IMR-90 (cell line): ENCODE measurements at regions not wholly inside any gene's neighbourhood (a gene's known extent, or its start where the extent isn't known, plus 50 kb on each side); places are given as distances from the start of the nearest gene placed in this dataset.

ENCODE experiments used
- ATAC-seq: fragments of 200-7000 bp; cut with Tn5 transposase; 2 replicates; pipeline ENCODE4 v1.9.1; 2020; ENCODE audit warnings: low read depth, mild to moderate bottlenecking, moderate library complexity
- BruUV-seq: library from RNA; stranded (reverse); fragments of 400-500 nt; replicated peaks from 2 replicates; lab custom pipeline; 2021; lab: Mats Ljungman, UMichigan
- CTCF ChIA-PET: fragments of 300-600 bp; formaldehyde crosslinking; extraction: SDS; loops from one replicate; lab custom pipeline; 2021; ENCODE audit warnings: antibody characterized with exemption; lab: Yijun Ruan, JAX
- POLR2A ChIA-PET: fragments of 300-600 bp; sonication (Branson Sonifier 250); formaldehyde crosslinking; loops from one replicate; lab custom pipeline; 2022; ENCODE audit warnings: antibody characterized with exemption; ENCODE audit not compliant: unreplicated experiment; lab: Charles Lee
- DNase-seq: peaks from one replicate; pipeline ENCODE4 v3.0.0; 2013
- H2AFZ ChIP-seq: replicated peaks from 2 replicates; pipeline ENCODE3; 2013; ENCODE audit warnings: low read length, mild to moderate bottlenecking; ENCODE audit not compliant: poor library complexity
- H2AK5ac ChIP-seq: 2 replicates; pipeline ENCODE4 v1.6.1; 2013; ENCODE audit warnings: low read depth, low read length, inconsistent platforms
- H2AK9ac ChIP-seq: replicated peaks from 2 replicates; pipeline ENCODE3; 2013; ENCODE audit warnings: mild to moderate bottlenecking, low read depth, low read length, moderate library complexity; ENCODE audit not compliant: poor library complexity
- H2BK120ac ChIP-seq: 2 replicates; pipeline ENCODE4 v1.6.1; 2013; ENCODE audit warnings: low read depth, low read length, inconsistent platforms
- H2BK15ac ChIP-seq: 3 replicates; pipeline ENCODE4 v1.6.1; 2013; ENCODE audit warnings: low read depth, low read length, inconsistent platforms
- H2BK20ac ChIP-seq: 2 replicates; pipeline ENCODE4 v1.6.1; 2013; ENCODE audit warnings: low read depth, mild to moderate bottlenecking, inconsistent platforms, low read length, moderate library complexity
- H2BK5ac ChIP-seq: 2 replicates; pipeline ENCODE4 v1.6.1; 2013; ENCODE audit warnings: mild to moderate bottlenecking, low read depth, low read length, inconsistent platforms; ENCODE audit not compliant: poor library complexity, severe bottlenecking
- H3K14ac ChIP-seq: replicated peaks from 2 replicates; pipeline ENCODE4 v1.6.1; 2013; ENCODE audit warnings: low read depth, low read length, inconsistent platforms
- H3K18ac ChIP-seq: 2 replicates; pipeline ENCODE4 v1.6.1; 2013; ENCODE audit warnings: low read depth, low read length, control low read depth
- H3K23ac ChIP-seq: 2 replicates; pipeline ENCODE4 v1.6.1; 2013; ENCODE audit warnings: low read depth, low read length, inconsistent platforms
- H3K27ac ChIP-seq: 2 replicates; pipeline ENCODE4 v1.5.1; 2013; ENCODE audit warnings: mild to moderate bottlenecking, control low read depth, low read length; ENCODE audit not compliant: insufficient read depth
- H3K27me3 ChIP-seq: 2 replicates; pipeline ENCODE4 v1.6.1; 2013; ENCODE audit warnings: low read length; ENCODE audit not compliant: control insufficient read depth, insufficient read depth
- H3K36me3 ChIP-seq: 2 replicates; pipeline ENCODE4 v1.6.1; 2013; ENCODE audit warnings: low read length, mixed read lengths; ENCODE audit not compliant: control insufficient read depth, insufficient read depth
- H3K4ac ChIP-seq: 2 replicates; pipeline ENCODE4 v1.6.1; 2013; ENCODE audit warnings: low read depth, low read length, inconsistent platforms
- H3K4me1 ChIP-seq: 2 replicates; pipeline ENCODE4 v1.6.1; 2013; ENCODE audit warnings: low read length, mixed read lengths; ENCODE audit not compliant: control insufficient read depth, insufficient read depth
- H3K4me2 ChIP-seq: 2 replicates; pipeline ENCODE4 v1.6.1; 2013; ENCODE audit warnings: low read depth, mild to moderate bottlenecking, control low read depth, low read length, moderate library complexity
- H3K4me3 ChIP-seq: 2 replicates; pipeline ENCODE4 v1.5.1; 2013; ENCODE audit warnings: low read depth, mild to moderate bottlenecking, control low read depth, low read length, moderate library complexity; ENCODE audit not compliant: insufficient read depth
- H3K56ac ChIP-seq: 2 replicates; pipeline ENCODE4 v1.6.1; 2013; ENCODE audit warnings: low read length, inconsistent platforms; ENCODE audit not compliant: insufficient read depth; ENCODE audit errors: extremely low read depth
- H3K79me1 ChIP-seq, 2 experiments: 2 replicates each; pipeline ENCODE4 v1.6.1; 2013; ENCODE audit warnings: low read length in 2 of 2, inconsistent platforms in 1 of 2, low read depth in 1 of 2
- H3K9ac ChIP-seq: 2 replicates; pipeline ENCODE4 v1.6.1; 2013; ENCODE audit warnings: low read depth, low read length, control low read depth
- H3K9me1 ChIP-seq: 2 replicates; pipeline ENCODE4 v1.6.1; 2013; ENCODE audit warnings: low read length, inconsistent platforms; ENCODE audit not compliant: insufficient read depth
- H3K9me3 ChIP-seq: 2 replicates; pipeline ENCODE4 v1.6.1; 2013; ENCODE audit warnings: low read length; ENCODE audit not compliant: control insufficient read depth, insufficient read depth
- H4K20me1 ChIP-seq: 2 replicates; pipeline ENCODE4 v1.6.1; 2013; ENCODE audit warnings: low read length, inconsistent platforms; ENCODE audit not compliant: insufficient read depth
- H4K5ac ChIP-seq: 2 replicates; pipeline ENCODE4 v1.6.1; 2013; ENCODE audit warnings: mild to moderate bottlenecking, low read depth, low read length, control low read depth
- H4K8ac ChIP-seq, 2 experiments: 2 replicates each; pipeline ENCODE4 v1.6.1; 2013; ENCODE audit warnings: low read depth in 2 of 2, low read length in 2 of 2, control low read depth in 1 of 2, inconsistent platforms in 1 of 2
- H4K91ac ChIP-seq: 2 replicates; pipeline ENCODE4 v1.6.1; 2013; ENCODE audit warnings: low read depth, low read length, inconsistent platforms; ENCODE audit not compliant: insufficient read depth
- BHLHE40 ChIP-seq: fragments of 150-350 bp; IDR thresholded peaks from 2 replicates; pipeline ENCODE4 v1.6.1; 2016; ENCODE audit warnings: mild to moderate bottlenecking, low read depth, low read length
- CEBPB ChIP-seq: IDR thresholded peaks from 2 replicates; pipeline ENCODE4 v1.6.1; 2012; ENCODE audit warnings: low read depth, low read length, improper control_type of control experiment
- CHD1 ChIP-seq: IDR thresholded peaks from 2 replicates; pipeline ENCODE4 v1.6.1; 2012; ENCODE audit warnings: low read depth, low read length, improper control_type of control experiment
- CTCF ChIP-seq: conservative IDR thresholded peaks from 2 replicates; pipeline ENCODE4 v1.5.1; 2012; ENCODE audit warnings: mild to moderate bottlenecking, low read depth, low read length, improper control_type of control experiment
- FOS ChIP-seq: fragments of 150-350 bp; IDR thresholded peaks from 2 replicates; pipeline ENCODE4 v1.6.1; 2016; ENCODE audit warnings: low read depth, low read length
- MAFK ChIP-seq: IDR thresholded peaks from 2 replicates; pipeline ENCODE4 v1.6.1; 2012; ENCODE audit warnings: low read depth, low read length, improper control_type of control experiment
- MAZ ChIP-seq: IDR thresholded peaks from 2 replicates; pipeline ENCODE4 v1.6.1; 2012; ENCODE audit warnings: low read depth, mild to moderate bottlenecking, low read length, improper control_type of control experiment, moderate library complexity, borderline replicate concordance
- MXI1 ChIP-seq: IDR thresholded peaks from 2 replicates; pipeline ENCODE4 v1.6.1; 2012; ENCODE audit warnings: low read depth, mild to moderate bottlenecking, low read length, moderate library complexity, borderline replicate concordance
- NFE2L2 ChIP-seq: fragments of 150-350 bp; IDR thresholded peaks from 2 replicates; pipeline ENCODE4 v1.6.1; 2016; ENCODE audit warnings: low read depth, mild to moderate bottlenecking, low read length
- POLR2A ChIP-seq: IDR thresholded peaks from 2 replicates; pipeline ENCODE4 v1.6.1; 2012; ENCODE audit warnings: mild to moderate bottlenecking, low read depth, low read length
- RAD21 ChIP-seq: IDR thresholded peaks from 2 replicates; pipeline ENCODE4 v1.6.1; 2012; ENCODE audit warnings: low read length, improper control_type of control experiment
- RCOR1 ChIP-seq: IDR thresholded peaks from 2 replicates; pipeline ENCODE4 v1.6.1; 2012; ENCODE audit warnings: mild to moderate bottlenecking, low read length, improper control_type of control experiment; ENCODE audit not compliant: insufficient replicate concordance
- RFX5 ChIP-seq: IDR thresholded peaks from 2 replicates; pipeline ENCODE4 v1.8.0; 2012; ENCODE audit warnings: low read depth, mild to moderate bottlenecking, low read length, moderate library complexity
- SMC3 ChIP-seq: fragments of 150-350 bp; IDR thresholded peaks from 2 replicates; pipeline ENCODE4 v1.6.1; 2016; ENCODE audit warnings: low read depth, mild to moderate bottlenecking, antibody characterized with exemption, low read length, moderate library complexity
- WGBS, 2 experiments: methylation state at CpG; one replicate each; pipeline versions ENCODE4 v1.1.5 to v1.1.7; 2013; ENCODE audit warnings: missing lambda C conversion rate in 2 of 2; ENCODE audit not compliant: insufficient read length in 1 of 2; ENCODE audit errors: extremely low coverage in 2 of 2; 5-methylcytosine and 5-hydroxymethylcytosine counted together
- dilution Hi-C: fragments of 300-500 bp; cut with HindIII; formaldehyde crosslinking; loops from one replicate; pipeline ENCODE4 v1.14.3; 2018; ENCODE audit warnings: low sequenced_read_pairs; ENCODE audit not compliant: unreplicated experiment
- in situ Hi-C: fragments of 300-500 bp; cut with MboI; formaldehyde crosslinking; loops from 3 replicates; pipeline ENCODE4 v1.14.3; 2019; ENCODE audit warnings: low sequenced_read_pairs, inconsistent platforms, mixed read lengths
- intact Hi-C: fragments of 100-400 bp; cut with micrococcal nuclease; formaldehyde crosslinking; loops from 2 replicates; pipeline ENCODE4 v1.10.0; 2022
- TF ChIP-seq, protein P1 (sequence below): fragments of 150-350 bp; IDR thresholded peaks from 2 replicates; pipeline ENCODE4 v1.6.1; 2016; ENCODE audit warnings: low read depth, mild to moderate bottlenecking, low read length, moderate library complexity, borderline replicate concordance
- TF ChIP-seq, protein P2 (sequence below): fragments of 150-350 bp; IDR thresholded peaks from 2 replicates; pipeline ENCODE4 v1.6.1; 2017; ENCODE audit warnings: mild to moderate bottlenecking, antibody characterized with exemption, low read length, low read depth

- no CpG with 5 or more reads among the region's 1 CpG for WGBS, 2 experiments
- POLR2A ChIA-PET: no interaction called here
- ATAC-seq: no peak
These were observed 255.6 kb downstream of the TTC6 start for GRCh38 chr14:37851054-37851453.

More at GRCh38 chr14:37851054-37851453, 255.6 kb downstream of the TTC6 start:
- no peak overlapping the region for H2BK5ac ChIP-seq
- H3K79me1 ChIP-seq: no peaks in the 10 kb centered on the region
- H2AFZ ChIP-seq: no peak overlapping the region
- H3K27me3 ChIP-seq: no peaks in the 10 kb centered on the region; the same call in 1 of the 2 replicates
- H3K56ac ChIP-seq: no peak overlapping the region
- no peak for DNase-seq
- no peak overlapping the region for H4K91ac ChIP-seq
- no peak overlapping the region for H3K4me2 ChIP-seq
- no peak overlapping the region for H3K4ac ChIP-seq
- H4K20me1 ChIP-seq: no peaks in the 10 kb centered on the region
- dilution Hi-C loops (no loop called here), intact Hi-C loops (no loop called here), in situ Hi-C loops (no loop called here)
- no peak overlapping the region for H3K4me3 ChIP-seq
- H3K9me1 ChIP-seq: no peaks in the 10 kb centered on the region
- no peak overlapping the region for H3K18ac ChIP-seq
- no peaks in the 10 kb centered on the region for H3K9me3 ChIP-seq
- no peak overlapping the region for H3K27ac ChIP-seq
- no peak overlapping the region for H2AK9ac ChIP-seq
- no peaks in the 10 kb centered on the region for H3K36me3 ChIP-seq
- H2AK5ac ChIP-seq: no peak overlapping the region
- H2BK20ac ChIP-seq: no peak overlapping the region
- TF ChIP-seq, protein P1, sequence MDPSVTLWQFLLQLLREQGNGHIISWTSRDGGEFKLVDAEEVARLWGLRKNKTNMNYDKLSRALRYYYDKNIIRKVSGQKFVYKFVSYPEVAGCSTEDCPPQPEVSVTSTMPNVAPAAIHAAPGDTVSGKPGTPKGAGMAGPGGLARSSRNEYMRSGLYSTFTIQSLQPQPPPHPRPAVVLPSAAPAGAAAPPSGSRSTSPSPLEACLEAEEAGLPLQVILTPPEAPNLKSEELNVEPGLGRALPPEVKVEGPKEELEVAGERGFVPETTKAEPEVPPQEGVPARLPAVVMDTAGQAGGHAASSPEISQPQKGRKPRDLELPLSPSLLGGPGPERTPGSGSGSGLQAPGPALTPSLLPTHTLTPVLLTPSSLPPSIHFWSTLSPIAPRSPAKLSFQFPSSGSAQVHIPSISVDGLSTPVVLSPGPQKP: no peak
- TF ChIP-seq CTCF: no peak
- TF ChIP-seq, protein P2, sequence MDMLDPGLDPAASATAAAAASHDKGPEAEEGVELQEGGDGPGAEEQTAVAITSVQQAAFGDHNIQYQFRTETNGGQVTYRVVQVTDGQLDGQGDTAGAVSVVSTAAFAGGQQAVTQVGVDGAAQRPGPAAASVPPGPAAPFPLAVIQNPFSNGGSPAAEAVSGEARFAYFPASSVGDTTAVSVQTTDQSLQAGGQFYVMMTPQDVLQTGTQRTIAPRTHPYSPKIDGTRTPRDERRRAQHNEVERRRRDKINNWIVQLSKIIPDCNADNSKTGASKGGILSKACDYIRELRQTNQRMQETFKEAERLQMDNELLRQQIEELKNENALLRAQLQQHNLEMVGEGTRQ: no peak
- TF ChIP-seq CHD1: no peak
- TF ChIP-seq RCOR1: no peak
- TF ChIP-seq FOS: no peak
- no peak for TF ChIP-seq MAZ
- no peak for TF ChIP-seq POLR2A
- no peak for TF ChIP-seq RAD21
- TF ChIP-seq MXI1: no peak
- TF ChIP-seq NFE2L2: no peak
- TF ChIP-seq BHLHE40: no peak
- no peak for TF ChIP-seq RFX5
- no peak for TF ChIP-seq MAFK
- TF ChIP-seq SMC3: no peak
- no peak for TF ChIP-seq CEBPB
- H3K14ac ChIP-seq: no peak overlapping the region
- H3K4me1 ChIP-seq: no peaks in the 10 kb centered on the region
- H3K23ac ChIP-seq: no peak overlapping the region
- H2BK120ac ChIP-seq: no peak overlapping the region
- BruUV-seq: no TSS peak
- H4K5ac ChIP-seq: no peak overlapping the region
- no peak overlapping the region for H2BK15ac ChIP-seq
- no peak overlapping the region for H4K8ac ChIP-seq
- no peak overlapping the region for H3K9ac ChIP-seq
- CTCF ChIA-PET: no interaction called here
